ENCODE measurements at regions not wholly inside any gene's neighbourhood (a gene's known extent, or its start where the extent isn't known, plus 50 kb on each side); places are given as distances from the start of the nearest gene placed in this dataset.

DNA sequence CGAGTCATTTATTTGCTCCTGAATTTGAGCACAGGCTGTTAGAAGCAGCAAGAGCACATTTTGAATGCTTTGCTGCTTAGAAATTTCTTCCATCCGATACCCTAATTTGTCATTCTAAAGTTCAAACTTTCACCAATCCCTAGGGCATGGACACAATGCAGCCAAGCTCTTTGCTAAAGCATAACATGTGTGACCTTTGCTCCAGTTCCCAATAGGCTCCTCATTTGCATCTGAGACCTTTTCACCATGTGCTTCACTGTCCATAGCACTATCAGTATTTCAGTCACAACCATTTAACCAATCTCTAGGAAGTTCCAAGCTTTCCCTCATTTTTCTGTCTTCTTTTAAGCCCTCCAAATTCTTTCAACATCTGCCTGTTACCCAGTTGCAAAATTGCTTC is 1333.1 kb downstream of the SI start:
- no peak overlapping the region for H3K4me3 ChIP-seq (ENCODE audit: low read depth, low read length)
- DNase-seq (ENCODE audit: low read depth): no peak
- TF ChIP-seq, protein P1, sequence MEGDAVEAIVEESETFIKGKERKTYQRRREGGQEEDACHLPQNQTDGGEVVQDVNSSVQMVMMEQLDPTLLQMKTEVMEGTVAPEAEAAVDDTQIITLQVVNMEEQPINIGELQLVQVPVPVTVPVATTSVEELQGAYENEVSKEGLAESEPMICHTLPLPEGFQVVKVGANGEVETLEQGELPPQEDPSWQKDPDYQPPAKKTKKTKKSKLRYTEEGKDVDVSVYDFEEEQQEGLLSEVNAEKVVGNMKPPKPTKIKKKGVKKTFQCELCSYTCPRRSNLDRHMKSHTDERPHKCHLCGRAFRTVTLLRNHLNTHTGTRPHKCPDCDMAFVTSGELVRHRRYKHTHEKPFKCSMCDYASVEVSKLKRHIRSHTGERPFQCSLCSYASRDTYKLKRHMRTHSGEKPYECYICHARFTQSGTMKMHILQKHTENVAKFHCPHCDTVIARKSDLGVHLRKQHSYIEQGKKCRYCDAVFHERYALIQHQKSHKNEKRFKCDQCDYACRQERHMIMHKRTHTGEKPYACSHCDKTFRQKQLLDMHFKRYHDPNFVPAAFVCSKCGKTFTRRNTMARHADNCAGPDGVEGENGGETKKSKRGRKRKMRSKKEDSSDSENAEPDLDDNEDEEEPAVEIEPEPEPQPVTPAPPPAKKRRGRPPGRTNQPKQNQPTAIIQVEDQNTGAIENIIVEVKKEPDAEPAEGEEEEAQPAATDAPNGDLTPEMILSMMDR (IDR thresholded peaks at IDR 0.05; ENCODE audit: insufficient read depth, low read depth, low read length): no peak

- TF ChIP-seq, protein P1 (IDR thresholded peaks at IDR 0.05; ENCODE audit: insufficient read depth, low read depth, low read length): no peak
- no peak for DNase-seq (ENCODE audit: low read depth)
Observed at GRCh38 chr3:163735394-163735793, 1342.9 kb downstream of the SI start.

DNA sequence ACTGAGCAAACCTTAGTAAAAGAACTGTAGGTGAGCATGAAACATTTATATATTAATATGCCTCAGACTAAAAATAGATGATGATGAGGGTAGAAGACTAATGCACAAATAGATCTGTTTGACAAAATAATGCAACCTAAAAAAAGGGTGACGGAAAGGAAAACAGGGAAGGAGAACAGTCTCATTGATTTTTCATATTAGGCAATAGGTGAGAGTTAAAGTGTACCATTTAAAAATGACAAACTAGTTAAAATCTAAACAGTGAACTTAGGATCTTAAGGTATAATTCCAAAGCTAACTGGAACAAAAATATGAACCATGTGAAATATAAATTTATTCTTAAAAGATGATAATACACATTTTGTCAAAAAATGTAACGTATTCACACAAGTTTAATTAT is 1347.6 kb downstream of the SI start:
- no peak overlapping the region for H3K4me3 ChIP-seq (ENCODE audit: low read depth, low read length)
- no peak for DNase-seq (ENCODE audit: low read depth)
- TF ChIP-seq, protein P1 (IDR thresholded peaks at IDR 0.05; ENCODE audit: insufficient read depth, low read depth, low read length): no peak

More at GRCh38 chr3:163735394-163735793, 1342.9 kb downstream of the SI start:
- no peak overlapping the region for H3K4me3 ChIP-seq (ENCODE audit: low read depth, low read length)

DNA sequence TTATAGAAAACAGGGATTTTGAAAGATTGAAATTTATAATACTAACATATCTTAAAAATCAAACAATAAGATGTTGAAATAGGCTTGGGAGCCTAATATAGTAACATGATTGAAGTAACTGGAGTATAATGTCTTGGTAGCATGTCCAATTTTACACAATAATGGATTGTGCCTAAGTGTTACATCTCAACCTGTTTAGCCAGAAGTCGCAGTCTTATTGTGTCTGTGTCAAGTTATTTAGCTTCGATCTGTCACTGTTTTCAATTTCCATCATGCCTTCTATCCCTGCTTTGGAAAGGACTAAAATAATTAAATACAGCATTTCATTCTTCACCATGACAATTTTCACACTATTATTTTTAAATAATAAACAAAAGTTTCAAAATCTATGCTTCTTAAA is 1352.2 kb downstream of the SI start:
- TF ChIP-seq, protein P1 (IDR thresholded peaks at IDR 0.05; ENCODE audit: insufficient read depth, low read depth, low read length): no peak
- no peak overlapping the region for H3K4me3 ChIP-seq (ENCODE audit: low read depth, low read length)
- DNase-seq (ENCODE audit: low read depth): no peak

DNA sequence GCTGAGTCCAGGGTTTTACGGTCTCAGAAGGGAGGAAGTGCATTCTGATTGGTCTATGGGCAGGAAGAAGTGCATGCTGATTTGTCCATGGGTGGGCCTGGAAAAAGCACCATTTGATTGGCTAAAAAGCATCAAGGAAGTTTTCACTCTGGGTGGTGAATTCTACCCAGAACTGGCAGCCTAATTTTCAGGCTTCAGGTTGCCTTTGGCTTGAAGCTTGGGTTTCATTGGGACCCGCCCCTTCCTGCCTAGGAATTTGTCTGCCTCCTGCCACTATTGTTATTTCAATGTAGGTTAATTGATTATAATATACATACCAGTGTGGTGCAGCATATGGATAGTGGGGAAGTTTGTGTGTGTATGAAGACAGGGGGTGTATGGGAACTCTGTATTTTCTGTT is 1355.9 kb downstream of the SI start:
- TF ChIP-seq, protein P1 (IDR thresholded peaks at IDR 0.05; ENCODE audit: insufficient read depth, low read depth, low read length): no peak
- no peak for DNase-seq (ENCODE audit: low read depth)
- H3K4me3 ChIP-seq (ENCODE audit: low read depth, low read length): no peak overlapping the region

- no peak for DNase-seq (ENCODE audit: low read depth)
- H3K4me3 ChIP-seq (ENCODE audit: low read depth, low read length): no peak overlapping the region
- TF ChIP-seq, protein P1 (IDR thresholded peaks at IDR 0.05; ENCODE audit: insufficient read depth, low read depth, low read length): no peak
Observed at GRCh38 chr3:163721596-163721995, 1356.7 kb downstream of the SI start.

- no peak overlapping the region for H3K4me3 ChIP-seq (ENCODE audit: low read depth, low read length)
- TF ChIP-seq, protein P1 (IDR thresholded peaks at IDR 0.05; ENCODE audit: insufficient read depth, low read depth, low read length): no peak
Observed at GRCh38 chr3:163717377-163717776, 1360.9 kb downstream of the SI start.

More at GRCh38 chr3:163717377-163717776, 1360.9 kb downstream of the SI start:
- no peak for DNase-seq (ENCODE audit: low read depth)
